ENCODE measurements at regions not wholly inside any gene's neighbourhood (a gene's known extent, or its start where the extent isn't known, plus 50 kb on each side); places are given as distances from the start of the nearest gene placed in this dataset.

GRCh38 chr2:228738671-228739380 lies 532.3 kb downstream of the PID1 start:
- H3K4me3 Mint-ChIP-seq, result no peak overlapping the region
- no peaks in the 10 kb centered on the region for H3K36me3 Mint-ChIP-seq (ENCODE audit: low read depth)
- H3K27me3 Mint-ChIP-seq, result no peaks in the 10 kb centered on the region
- peaks cover 24% of the 10 kb centered on the region for H3K9me3 Mint-ChIP-seq
- no peak overlapping the region for H3K27ac Mint-ChIP-seq
- H3K4me1 Mint-ChIP-seq (ENCODE audit: low read depth), result no peaks in the 10 kb centered on the region
- intact Hi-C loops (cut with micrococcal nuclease), result no loop called here

- intact Hi-C loops (cut with micrococcal nuclease), result no loop called here
- Mint-ChIP-seq H3K27ac (no peak overlapping the region), H3K36me3 (ENCODE audit: low read depth) (no peaks in the 10 kb centered on the region), H3K4me3 (no peak overlapping the region), H3K9me3 (peaks cover 23% of the 10 kb centered on the region), H3K27me3 (no peaks in the 10 kb centered on the region), H3K4me1 (ENCODE audit: low read depth) (no peaks in the 10 kb centered on the region)
Observed at GRCh38 chr2:228735697-228736096, 535.4 kb downstream of the PID1 start.

- H3K27me3 Mint-ChIP-seq, result no peaks in the 10 kb centered on the region
- no peak overlapping the region for H3K27ac Mint-ChIP-seq
- no peaks in the 10 kb centered on the region for H3K36me3 Mint-ChIP-seq (ENCODE audit: low read depth)
- H3K4me3 Mint-ChIP-seq, result no peak overlapping the region
- intact Hi-C loops (cut with micrococcal nuclease), result no loop called here
- peaks cover 19% of the 10 kb centered on the region for H3K9me3 Mint-ChIP-seq
- no peaks in the 10 kb centered on the region for H3K4me1 Mint-ChIP-seq (ENCODE audit: low read depth)
Observed at GRCh38 chr2:228731517-228731916, 539.6 kb downstream of the PID1 start.

GRCh38 chr2:228728961-228729360 lies 542.1 kb downstream of the PID1 start:
- Mint-ChIP-seq H3K36me3 (ENCODE audit: low read depth) (no peaks in the 10 kb centered on the region), H3K9me3 (peaks cover 10% of the 10 kb centered on the region), H3K4me3 (no peak overlapping the region), H3K4me1 (ENCODE audit: low read depth) (no peaks in the 10 kb centered on the region), H3K27me3 (no peaks in the 10 kb centered on the region), H3K27ac (no peak overlapping the region)
- intact Hi-C loops (cut with micrococcal nuclease), result no loop called here

- Mint-ChIP-seq H3K36me3 (ENCODE audit: low read depth) (no peaks in the 10 kb centered on the region), H3K4me1 (ENCODE audit: low read depth) (no peaks in the 10 kb centered on the region), H3K9me3 (no peaks in the 10 kb centered on the region), H3K27ac (no peak overlapping the region), H3K4me3 (no peak overlapping the region), H3K27me3 (no peaks in the 10 kb centered on the region)
- intact Hi-C loops (cut with micrococcal nuclease), result no loop called here
Observed at GRCh38 chr2:228725031-228725430, 543.5 kb upstream of the SPHKAP start.

GRCh38 chr2:228723599-228723998 lies 542.1 kb upstream of the SPHKAP start:
- Mint-ChIP-seq H3K36me3 (ENCODE audit: low read depth) (no peaks in the 10 kb centered on the region), H3K9me3 (no peaks in the 10 kb centered on the region), H3K4me1 (ENCODE audit: low read depth) (no peaks in the 10 kb centered on the region), H3K27me3 (no peaks in the 10 kb centered on the region), H3K27ac (no peak overlapping the region), H3K4me3 (no peak overlapping the region)
- intact Hi-C loops (cut with micrococcal nuclease), result no loop called here

- Mint-ChIP-seq H3K9me3 (no peaks in the 10 kb centered on the region), H3K4me3 (no peak overlapping the region), H3K36me3 (ENCODE audit: low read depth) (no peaks in the 10 kb centered on the region), H3K4me1 (ENCODE audit: low read depth) (no peaks in the 10 kb centered on the region), H3K27ac (no peak overlapping the region), H3K27me3 (no peaks in the 10 kb centered on the region)
- intact Hi-C loops (cut with micrococcal nuclease), result no loop called here
Observed at GRCh38 chr2:228722311-228722710, 540.8 kb upstream of the SPHKAP start.

- Mint-ChIP-seq H3K9me3 (no peaks in the 10 kb centered on the region), H3K36me3 (ENCODE audit: low read depth) (no peaks in the 10 kb centered on the region), H3K27me3 (no peaks in the 10 kb centered on the region), H3K27ac (no peak overlapping the region), H3K4me1 (ENCODE audit: low read depth) (no peaks in the 10 kb centered on the region), H3K4me3 (no peak overlapping the region)
- intact Hi-C loops (cut with micrococcal nuclease), result no loop called here
Observed at GRCh38 chr2:228720895-228721294, 539.4 kb upstream of the SPHKAP start.

- intact Hi-C loops (cut with micrococcal nuclease), result no loop called here
- H3K27ac Mint-ChIP-seq, result no peak overlapping the region
- H3K4me1 Mint-ChIP-seq (ENCODE audit: low read depth), result no peaks in the 10 kb centered on the region
- no peak overlapping the region for H3K4me3 Mint-ChIP-seq
- no peaks in the 10 kb centered on the region for H3K27me3 Mint-ChIP-seq
- no peaks in the 10 kb centered on the region for H3K36me3 Mint-ChIP-seq (ENCODE audit: low read depth)
- peaks cover 10% of the 10 kb centered on the region for H3K9me3 Mint-ChIP-seq
Observed at GRCh38 chr2:228709788-228710371, 528.4 kb upstream of the SPHKAP start.

GRCh38 chr2:228707846-228708245 lies 526.4 kb upstream of the SPHKAP start:
- Mint-ChIP-seq H3K27me3 (no peaks in the 10 kb centered on the region), H3K4me3 (no peak overlapping the region), H3K27ac (no peak overlapping the region), H3K36me3 (ENCODE audit: low read depth) (no peaks in the 10 kb centered on the region), H3K9me3 (no peaks in the 10 kb centered on the region), H3K4me1 (ENCODE audit: low read depth) (no peaks in the 10 kb centered on the region)
- intact Hi-C loops (cut with micrococcal nuclease), result no loop called here

GRCh38 chr2:228705318-228705717 lies 523.8 kb upstream of the SPHKAP start:
- intact Hi-C loops (cut with micrococcal nuclease), result no loop called here
- no peaks in the 10 kb centered on the region for H3K27me3 Mint-ChIP-seq
- no peaks in the 10 kb centered on the region for H3K36me3 Mint-ChIP-seq (ENCODE audit: low read depth)
- H3K4me1 Mint-ChIP-seq (ENCODE audit: low read depth), result no peaks in the 10 kb centered on the region
- H3K27ac Mint-ChIP-seq, result no peak overlapping the region
- H3K4me3 Mint-ChIP-seq, result no peak overlapping the region
- H3K9me3 Mint-ChIP-seq, result no peaks in the 10 kb centered on the region

GRCh38 chr2:228703152-228703551 lies 521.7 kb upstream of the SPHKAP start:
- no peaks in the 10 kb centered on the region for H3K9me3 Mint-ChIP-seq
- no peaks in the 10 kb centered on the region for H3K36me3 Mint-ChIP-seq (ENCODE audit: low read depth)
- no peak overlapping the region for H3K4me3 Mint-ChIP-seq
- no peaks in the 10 kb centered on the region for H3K4me1 Mint-ChIP-seq (ENCODE audit: low read depth)
- intact Hi-C loops (cut with micrococcal nuclease), result no loop called here
- no peaks in the 10 kb centered on the region for H3K27me3 Mint-ChIP-seq
- no peak overlapping the region for H3K27ac Mint-ChIP-seq

- Mint-ChIP-seq H3K4me3 (no peak overlapping the region), H3K9me3 (no peaks in the 10 kb centered on the region), H3K4me1 (ENCODE audit: low read depth) (no peaks in the 10 kb centered on the region), H3K27ac (no peak overlapping the region), H3K27me3 (no peaks in the 10 kb centered on the region), H3K36me3 (ENCODE audit: low read depth) (no peaks in the 10 kb centered on the region)
- intact Hi-C loops (cut with micrococcal nuclease), result no loop called here
Observed at GRCh38 chr2:228701506-228701905, 520.0 kb upstream of the SPHKAP start.

GRCh38 chr2:228700638-228701037 lies 519.2 kb upstream of the SPHKAP start:
- no peaks in the 10 kb centered on the region for H3K4me1 Mint-ChIP-seq (ENCODE audit: low read depth)
- no peak overlapping the region for H3K27ac Mint-ChIP-seq
- no peak overlapping the region for H3K4me3 Mint-ChIP-seq
- H3K27me3 Mint-ChIP-seq, result no peaks in the 10 kb centered on the region
- H3K36me3 Mint-ChIP-seq (ENCODE audit: low read depth), result no peaks in the 10 kb centered on the region
- no peaks in the 10 kb centered on the region for H3K9me3 Mint-ChIP-seq
- intact Hi-C loops (cut with micrococcal nuclease), result no loop called here

- H3K9me3 Mint-ChIP-seq, result no peaks in the 10 kb centered on the region
- H3K4me3 Mint-ChIP-seq, result no peak overlapping the region
- H3K4me1 Mint-ChIP-seq (ENCODE audit: low read depth), result no peaks in the 10 kb centered on the region
- no peaks in the 10 kb centered on the region for H3K27me3 Mint-ChIP-seq
- intact Hi-C loops (cut with micrococcal nuclease), result no loop called here
- no peak overlapping the region for H3K27ac Mint-ChIP-seq
- no peaks in the 10 kb centered on the region for H3K36me3 Mint-ChIP-seq (ENCODE audit: low read depth)
Observed at GRCh38 chr2:228699888-228700287, 518.4 kb upstream of the SPHKAP start.
